MCF 10A (cell line): ENCODE measurements at regions not wholly inside any gene's neighbourhood (a gene's known extent, or its start where the extent isn't known, plus 50 kb on each side); places are given as distances from the start of the nearest gene placed in this dataset.

Experiments
- BruUV-seq: library from RNA; stranded (reverse); fragments of 400-500 nt; replicated peaks from 2 replicates; lab custom pipeline; 2021; lab: Mats Ljungman, UMichigan
- CTCF ChIA-PET: fragments of 300-600 bp; sonication (Branson Sonifier 250); formaldehyde crosslinking; extraction: SDS; loops from one replicate; lab custom pipeline; 2021; ENCODE audit warnings: antibody characterized with exemption, inconsistent platforms; lab: Yijun Ruan, JAX
- POLR2A ChIA-PET: fragments of 300-600, 350-650 bp; sonication (Branson Sonifier 250); formaldehyde crosslinking; extraction: SDS; loops from one replicate; lab custom pipeline; 2020; ENCODE audit warnings: antibody characterized with exemption, inconsistent platforms; lab: Yijun Ruan, JAX
- DNase-seq: peaks from one replicate; pipeline ENCODE4 v3.0.0-alpha.2; 2018; ENCODE audit not compliant: unreplicated experiment
- H3K27ac Mint-ChIP-seq: one replicate; pipeline ENCODE4 v1.8.0; 2022; ENCODE audit warnings: mild to moderate bottlenecking, low read depth, mixed read lengths; ENCODE audit not compliant: unreplicated experiment
- H3K27me3 Mint-ChIP-seq: one replicate; pipeline ENCODE4 v1.8.0; 2022; ENCODE audit warnings: mixed read lengths; ENCODE audit not compliant: insufficient read depth, unreplicated experiment
- H3K36me3 Mint-ChIP-seq: one replicate; pipeline ENCODE4 v1.8.0; 2022; ENCODE audit warnings: mild to moderate bottlenecking, moderate library complexity, mixed read lengths; ENCODE audit not compliant: insufficient read depth, unreplicated experiment
- H3K4me1 Mint-ChIP-seq: one replicate; pipeline ENCODE4 v1.8.0; 2022; ENCODE audit warnings: mixed read lengths; ENCODE audit not compliant: insufficient read depth, unreplicated experiment
- H3K4me3 Mint-ChIP-seq: one replicate; pipeline ENCODE4 v1.8.0; 2022; ENCODE audit warnings: mild to moderate bottlenecking, moderate library complexity, mixed read lengths; ENCODE audit not compliant: unreplicated experiment
- H3K9me3 Mint-ChIP-seq: one replicate; pipeline ENCODE4 v1.8.0; 2022; ENCODE audit warnings: mixed read lengths; ENCODE audit not compliant: unreplicated experiment
- intact Hi-C: fragments of 100-400 bp; cut with micrococcal nuclease; formaldehyde crosslinking; loops from 2 replicates; pipeline ENCODE4 v1.14.1; 2022
- TF ChIP-seq, protein P1 (sequence below): fragments of 200-600 bp; IDR thresholded peaks from one replicate; pipeline ENCODE4 v1.8.0; 2022; ENCODE audit warnings: antibody characterized with exemption, mild to moderate bottlenecking; ENCODE audit not compliant: unreplicated experiment

DNA sequence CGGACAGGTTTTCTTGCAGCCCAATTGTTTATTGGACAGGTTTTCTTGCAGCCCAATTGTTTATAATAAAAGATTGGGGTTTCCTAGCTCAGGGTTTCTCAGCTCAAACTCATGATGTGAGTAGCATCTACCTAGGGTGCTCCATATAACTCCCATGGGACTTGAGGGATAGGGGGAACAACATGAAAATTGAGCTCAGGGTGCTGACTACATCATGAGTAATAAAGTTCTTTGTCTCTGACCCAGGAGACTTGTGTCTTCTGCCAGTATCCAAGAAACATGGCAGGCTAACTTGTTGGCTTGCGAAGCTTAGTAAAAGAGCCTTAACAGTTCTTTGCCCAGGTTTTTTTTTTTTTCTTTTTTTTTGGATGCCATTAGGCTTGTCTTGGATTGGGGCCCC is 59.2 kb upstream of the MYCBP2 start:
- DNase-seq: no peak
- Mint-ChIP-seq H3K27ac (no peak overlapping the region), H3K36me3 (no peaks in the 10 kb centered on the region), H3K9me3 (no peaks in the 10 kb centered on the region), H3K4me1 (no peaks in the 10 kb centered on the region), H3K27me3 (peaks cover 98% of the 10 kb centered on the region), H3K4me3 (no peak overlapping the region)
- TF ChIP-seq, protein P1, sequence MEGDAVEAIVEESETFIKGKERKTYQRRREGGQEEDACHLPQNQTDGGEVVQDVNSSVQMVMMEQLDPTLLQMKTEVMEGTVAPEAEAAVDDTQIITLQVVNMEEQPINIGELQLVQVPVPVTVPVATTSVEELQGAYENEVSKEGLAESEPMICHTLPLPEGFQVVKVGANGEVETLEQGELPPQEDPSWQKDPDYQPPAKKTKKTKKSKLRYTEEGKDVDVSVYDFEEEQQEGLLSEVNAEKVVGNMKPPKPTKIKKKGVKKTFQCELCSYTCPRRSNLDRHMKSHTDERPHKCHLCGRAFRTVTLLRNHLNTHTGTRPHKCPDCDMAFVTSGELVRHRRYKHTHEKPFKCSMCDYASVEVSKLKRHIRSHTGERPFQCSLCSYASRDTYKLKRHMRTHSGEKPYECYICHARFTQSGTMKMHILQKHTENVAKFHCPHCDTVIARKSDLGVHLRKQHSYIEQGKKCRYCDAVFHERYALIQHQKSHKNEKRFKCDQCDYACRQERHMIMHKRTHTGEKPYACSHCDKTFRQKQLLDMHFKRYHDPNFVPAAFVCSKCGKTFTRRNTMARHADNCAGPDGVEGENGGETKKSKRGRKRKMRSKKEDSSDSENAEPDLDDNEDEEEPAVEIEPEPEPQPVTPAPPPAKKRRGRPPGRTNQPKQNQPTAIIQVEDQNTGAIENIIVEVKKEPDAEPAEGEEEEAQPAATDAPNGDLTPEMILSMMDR: no peak
- no TSS peak for BruUV-seq
- intact Hi-C loops: no loop called here
- CTCF ChIA-PET: interaction anchor here (0.5 to 0.7 kb wide), 2 partner anchors 92 to 274 kb away, joined by 3 read pairs; no protein-coding TSS in a partner anchor
- POLR2A ChIA-PET: no interaction called here

DNA sequence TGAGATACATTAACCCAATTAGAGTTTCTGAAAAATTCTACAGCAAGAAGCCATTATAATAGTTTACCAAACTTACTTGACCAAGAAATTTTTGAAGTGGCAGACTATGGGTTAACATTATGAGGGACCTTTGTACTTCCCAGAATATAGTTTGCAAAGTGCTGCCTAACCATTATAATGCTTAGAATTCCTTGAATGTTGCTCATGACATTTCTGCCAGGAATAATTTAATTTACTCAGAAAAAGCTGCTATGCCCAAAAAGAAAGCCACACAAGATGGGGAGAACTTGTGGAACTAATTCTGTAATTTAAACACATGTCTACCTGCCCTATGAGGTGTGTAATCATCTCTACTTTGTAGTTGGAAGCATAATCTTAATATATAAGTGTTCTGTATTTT is 58.1 kb upstream of the MYCBP2 start:
- H3K9me3 Mint-ChIP-seq: no peaks in the 10 kb centered on the region
- intact Hi-C loops: no loop called here
- no peaks in the 10 kb centered on the region for H3K4me1 Mint-ChIP-seq
- H3K27ac Mint-ChIP-seq: no peak overlapping the region
- H3K36me3 Mint-ChIP-seq: no peaks in the 10 kb centered on the region
- ChIA-PET CTCF (no interaction called here), POLR2A (no interaction called here)
- DNase-seq: no peak
- TF ChIP-seq, protein P1: no peak
- peaks cover 98% of the 10 kb centered on the region for H3K27me3 Mint-ChIP-seq
- no peak overlapping the region for H3K4me3 Mint-ChIP-seq
- BruUV-seq: no TSS peak

DNA sequence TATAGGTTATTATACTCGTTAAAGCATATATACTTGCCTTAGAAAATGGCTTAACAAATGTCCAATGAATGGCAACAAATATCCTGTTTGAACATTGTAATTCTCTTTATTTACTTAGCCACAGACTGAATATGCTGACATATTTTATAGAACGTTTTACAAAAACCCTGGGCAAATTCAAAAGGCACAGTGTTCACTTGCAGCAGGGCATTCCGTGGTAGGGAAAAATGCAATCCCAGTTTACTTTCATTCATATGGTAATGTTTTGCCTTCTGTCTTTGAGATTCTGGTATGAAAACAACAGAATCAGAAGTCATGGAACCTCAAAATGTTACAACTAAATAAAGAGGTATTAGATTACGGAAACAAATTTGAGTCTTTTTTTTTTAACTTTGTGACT is 56.2 kb upstream of the MYCBP2 start:
- CTCF ChIA-PET: no interaction called here
- Mint-ChIP-seq H3K4me3 (no peak overlapping the region), H3K9me3 (no peaks in the 10 kb centered on the region), H3K27me3 (peaks cover 95% of the 10 kb centered on the region), H3K36me3 (no peaks in the 10 kb centered on the region), H3K27ac (no peak overlapping the region), H3K4me1 (no peaks in the 10 kb centered on the region)
- intact Hi-C loops: no loop called here
- BruUV-seq: no TSS peak
- POLR2A ChIA-PET: no interaction called here
- TF ChIP-seq, protein P1: no peak
- no peak for DNase-seq

DNA sequence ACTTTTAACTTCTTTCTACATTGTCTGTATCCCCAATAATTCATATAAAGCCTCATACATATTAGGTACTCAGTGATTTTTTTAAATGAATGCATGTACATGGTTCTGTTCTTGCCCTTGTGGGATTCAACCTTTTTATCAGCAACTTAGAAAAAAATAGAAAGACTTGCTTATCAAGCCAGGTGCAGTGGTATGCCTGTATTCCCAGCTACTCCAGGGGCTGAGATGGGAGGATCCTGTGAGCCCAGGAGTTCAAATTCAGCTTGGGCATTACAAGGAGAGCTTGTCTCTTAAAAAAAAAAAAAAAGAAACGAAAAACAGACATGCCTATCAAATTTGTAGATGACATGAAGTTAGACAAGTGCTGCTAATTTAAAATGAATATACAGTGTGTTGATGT is 54.2 kb upstream of the MYCBP2 start:
- intact Hi-C loops: no loop called here
- Mint-ChIP-seq H3K27ac (no peak overlapping the region), H3K27me3 (peaks cover 83% of the 10 kb centered on the region), H3K4me3 (no peak overlapping the region), H3K36me3 (no peaks in the 10 kb centered on the region), H3K4me1 (no peaks in the 10 kb centered on the region), H3K9me3 (no peaks in the 10 kb centered on the region)
- ChIA-PET CTCF (interaction anchor here (0.6 kb wide), 1 partner anchor 112 kb away, joined by 3 read pairs; no protein-coding TSS in a partner anchor), POLR2A (interaction anchor here (0.6 kb wide), 1 partner anchor 22 kb away, joined by 3 read pairs; no protein-coding TSS in a partner anchor)
- BruUV-seq: no TSS peak
- DNase-seq: no peak
- TF ChIP-seq, protein P1: no peak
